Testis (tissue), 2 donors: ENCODE measurements at regions not wholly inside any gene's neighbourhood (a gene's known extent, or its start where the extent isn't known, plus 50 kb on each side); places are given as distances from the start of the nearest gene placed in this dataset.

Experiments
- DNase-seq: peaks from one replicate; pipeline ENCODE4 v3.0.0-alpha.2; 2019
- H3K27ac ChIP-seq, 2 donors: fragments of 200-600 bp; sonication (generic); one replicate each; pipeline ENCODE4 v1.5.1; 2019
- H3K27me3 ChIP-seq: fragments of 200-600 bp; sonication (generic); one replicate; pipeline ENCODE4 v1.5.1; 2019
- H3K36me3 ChIP-seq: fragments of 200-600 bp; sonication (generic); one replicate; pipeline ENCODE4 v1.5.1; 2017; ENCODE audit warnings: low read depth; ENCODE audit errors: missing control alignments
- H3K4me1 ChIP-seq: fragments of 200-600 bp; sonication (generic); one replicate; pipeline ENCODE4 v1.5.1; 2019
- H3K4me3 ChIP-seq, 2 donors: fragments of 200-600 bp; sonication (generic); one replicate each; pipeline ENCODE4 v1.5.1; 2017 to 2019
- H3K9me3 ChIP-seq: fragments of 200-600 bp; sonication (generic); one replicate; pipeline ENCODE4 v1.5.1; 2017
- POLR2A ChIP-seq: fragments of 450-650 bp; IDR thresholded peaks from one replicate; pipeline ENCODE4 v1.6.1; 2017; ENCODE audit warnings: antibody characterized with exemption, mild to moderate bottlenecking, moderate library complexity
- WGBS, 2 donors: methylation state at CpG; one replicate each; pipeline ENCODE4 v1.1.5; 2018; 5-methylcytosine and 5-hydroxymethylcytosine counted together
- intact Hi-C: fragments of 100-400 bp; cut with DNase I; formaldehyde crosslinking; loops from one replicate; pipeline ENCODE4 v1.15.1; 2023; ENCODE audit warnings: low total_unique reads
- TF ChIP-seq, protein P1 (sequence below), 3 experiments: fragments of 450-650 bp in 2 of 3; fragments of 200-600 bp in 1 of 3; sonication (generic) in 1 of 3; IDR thresholded peaks; one replicate each; pipeline ENCODE4 v1.5.1; 2016 to 2019; ENCODE audit warnings: antibody characterized with exemption in 3 of 3, mild to moderate bottlenecking in 2 of 3, moderate library complexity in 1 of 3

DNA sequence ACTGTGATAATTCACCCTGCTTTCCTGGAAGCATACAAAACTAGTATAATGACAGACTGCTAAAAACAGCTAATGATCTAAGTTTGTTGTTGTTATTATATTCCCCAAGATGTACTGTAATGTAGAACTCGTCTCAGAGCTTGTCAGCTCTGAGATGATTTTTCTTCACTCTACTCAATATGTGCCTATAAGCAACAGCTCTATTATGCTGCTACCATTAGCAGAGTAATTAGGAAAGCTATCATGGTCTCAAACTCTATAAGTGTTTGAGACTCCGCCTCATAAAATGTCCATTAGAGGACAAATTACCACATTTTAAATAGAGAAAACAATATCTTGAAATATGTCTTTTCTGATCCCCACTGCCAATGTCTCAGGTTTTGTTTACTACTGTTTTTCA lies 476.5 kb upstream of the PCDH15 start:
- Histone ChIP-seq H3K36me3 (no peaks in the 10 kb centered on the region), H3K27me3 (no peaks in the 10 kb centered on the region), H3K4me1 (no peaks in the 10 kb centered on the region), H3K9me3 (no peaks in the 10 kb centered on the region), H3K4me3 (no peak overlapping the region), H3K27ac (no peak overlapping the region)
- no peak for DNase-seq
- TF ChIP-seq, protein P1, sequence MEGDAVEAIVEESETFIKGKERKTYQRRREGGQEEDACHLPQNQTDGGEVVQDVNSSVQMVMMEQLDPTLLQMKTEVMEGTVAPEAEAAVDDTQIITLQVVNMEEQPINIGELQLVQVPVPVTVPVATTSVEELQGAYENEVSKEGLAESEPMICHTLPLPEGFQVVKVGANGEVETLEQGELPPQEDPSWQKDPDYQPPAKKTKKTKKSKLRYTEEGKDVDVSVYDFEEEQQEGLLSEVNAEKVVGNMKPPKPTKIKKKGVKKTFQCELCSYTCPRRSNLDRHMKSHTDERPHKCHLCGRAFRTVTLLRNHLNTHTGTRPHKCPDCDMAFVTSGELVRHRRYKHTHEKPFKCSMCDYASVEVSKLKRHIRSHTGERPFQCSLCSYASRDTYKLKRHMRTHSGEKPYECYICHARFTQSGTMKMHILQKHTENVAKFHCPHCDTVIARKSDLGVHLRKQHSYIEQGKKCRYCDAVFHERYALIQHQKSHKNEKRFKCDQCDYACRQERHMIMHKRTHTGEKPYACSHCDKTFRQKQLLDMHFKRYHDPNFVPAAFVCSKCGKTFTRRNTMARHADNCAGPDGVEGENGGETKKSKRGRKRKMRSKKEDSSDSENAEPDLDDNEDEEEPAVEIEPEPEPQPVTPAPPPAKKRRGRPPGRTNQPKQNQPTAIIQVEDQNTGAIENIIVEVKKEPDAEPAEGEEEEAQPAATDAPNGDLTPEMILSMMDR (IDR thresholded peaks at IDR 0.05) = no peak
- TF ChIP-seq POLR2A = no peak
- intact Hi-C loops = no loop called here
- 74 to 76% methylated on average over 2 of the region's 2 CpGs for WGBS, 2 donors

- WGBS, 2 donors = 95 to 98% methylated on average over 2 of the region's 2 CpGs
- Histone ChIP-seq H3K4me1 (no peaks in the 10 kb centered on the region), H3K9me3 (no peaks in the 10 kb centered on the region), H3K27me3 (no peaks in the 10 kb centered on the region), H3K4me3 (no peak overlapping the region), H3K36me3 (no peaks in the 10 kb centered on the region), H3K27ac (no peak overlapping the region)
- intact Hi-C loops = no loop called here
- no peak for TF ChIP-seq POLR2A
- TF ChIP-seq, protein P1 (IDR thresholded peaks at IDR 0.05) = no peak
- DNase-seq = no peak
Measured at GRCh38 chr10:55274367-55274766, 473.3 kb upstream of the PCDH15 start.

GRCh38 chr10:55273946-55274345 lies 472.9 kb upstream of the PCDH15 start:
- Histone ChIP-seq H3K36me3 (no peaks in the 10 kb centered on the region), H3K27ac (no peak overlapping the region), H3K9me3 (no peaks in the 10 kb centered on the region), H3K27me3 (no peaks in the 10 kb centered on the region), H3K4me3 (no peak overlapping the region), H3K4me1 (no peaks in the 10 kb centered on the region)
- TF ChIP-seq POLR2A = no peak
- TF ChIP-seq, protein P1 (IDR thresholded peaks at IDR 0.05) = no peak
- intact Hi-C loops = no loop called here
- DNase-seq = no peak

GRCh38 chr10:55272886-55273285 lies 471.9 kb upstream of the PCDH15 start:
- no peaks in the 10 kb centered on the region for H3K9me3 ChIP-seq
- intact Hi-C loops = no loop called here
- H3K4me3 ChIP-seq = no peak overlapping the region
- H3K27me3 ChIP-seq = no peaks in the 10 kb centered on the region
- H3K36me3 ChIP-seq = no peaks in the 10 kb centered on the region
- H3K27ac ChIP-seq = no peak overlapping the region
- no peak for DNase-seq
- TF ChIP-seq, protein P1 (IDR thresholded peaks at IDR 0.05) = no peak
- TF ChIP-seq POLR2A = no peak
- no peaks in the 10 kb centered on the region for H3K4me1 ChIP-seq
- 78 to 83% methylated on average over 3 of the region's 3 CpGs for whole genome bisulfite sequencing, 2 donors

GRCh38 chr10:55266797-55267196 lies 465.8 kb upstream of the PCDH15 start:
- no peak for DNase-seq
- Histone ChIP-seq H3K4me3 (no peak overlapping the region), H3K9me3 (no peaks in the 10 kb centered on the region), H3K27me3 (no peaks in the 10 kb centered on the region), H3K27ac (no peak overlapping the region), H3K4me1 (no peaks in the 10 kb centered on the region), H3K36me3 (no peaks in the 10 kb centered on the region)
- TF ChIP-seq, protein P1 (IDR thresholded peaks at IDR 0.05) = no peak
- TF ChIP-seq POLR2A = no peak
- WGBS, 2 donors = 95 to 100% methylated on average over 4 of the region's 4 CpGs
- intact Hi-C loops = no loop called here
